Heart left ventricle (tissue), 16 donors: ENCODE measurements at regions not wholly inside any gene's neighbourhood (a gene's known extent, or its start where the extent isn't known, plus 50 kb on each side); places are given as distances from the start of the nearest gene placed in this dataset.
"Not testable (repeated sequence)": the region's sequence is repeated elsewhere in the genome, so short reads cannot be mapped to it uniquely, and the experiment has no call there.

ENCODE experiments used
- ATAC-seq, 4 donors: fragments of 200-7000 bp; cut with Tn5 transposase; one replicate each; pipeline ENCODE4 v1.9.1; 2020 to 2022; ENCODE audit warnings: moderate library complexity in 4 of 4, mild to moderate bottlenecking in 3 of 4, moderate number of reproducible peaks in 1 of 4
- DNase-seq, 5 donors: peaks; one replicate each; pipeline ENCODE4 v3.0.0-alpha.2; 2020
- H3K27ac ChIP-seq, 12 donors: fragments of 200-600 bp; sonication (generic) in 4 of 12; one replicate each; pipeline versions ENCODE4 v1.5.0 to v1.8.0; 2016 to 2022; ENCODE audit warnings: mild to moderate bottlenecking in 2 of 12
- H3K27me3 ChIP-seq, 9 donors: fragments of 200-600 bp; sonication (generic) in 2 of 9; one replicate each; pipeline versions ENCODE4 v1.5.1 to v1.8.0; 2016 to 2022; ENCODE audit warnings: mild to moderate bottlenecking in 3 of 9
- H3K36me3 ChIP-seq, 9 donors: fragments of 200-600 bp; sonication (generic) in 2 of 9; one replicate each; pipeline versions ENCODE4 v1.5.0 to v1.8.0; 2018 to 2022; ENCODE audit warnings: mild to moderate bottlenecking in 2 of 9
- H3K4me1 ChIP-seq, 12 donors: fragments of 200-600 bp; sonication (generic) in 4 of 12; one replicate each; pipeline versions ENCODE4 v1.5.0 to v1.8.0; 2016 to 2022; ENCODE audit warnings: mild to moderate bottlenecking in 3 of 12
- H3K4me3 ChIP-seq, 12 donors: fragments of 200-600 bp; sonication (generic) in 4 of 12; one replicate each; pipeline versions ENCODE4 v1.5.0 to v1.8.0; 2017 to 2022; ENCODE audit warnings: mild to moderate bottlenecking in 9 of 12, moderate library complexity in 4 of 12
- H3K9me3 ChIP-seq, 12 donors: fragments of 200-600 bp; sonication (generic) in 4 of 12; one replicate each; pipeline versions ENCODE4 v1.5.0 to v1.8.0; 2016 to 2022; ENCODE audit warnings: mild to moderate bottlenecking in 1 of 12
- CTCF ChIP-seq, 12 donors: fragments of 200-600 bp; sonication (generic) in 4 of 12; IDR thresholded peaks; one replicate each; pipeline versions ENCODE4 v1.5.0 to v1.8.0; 2018 to 2022; ENCODE audit warnings: antibody characterized with exemption in 12 of 12, mild to moderate bottlenecking in 5 of 12
- POLR2A ChIP-seq, 2 donors: fragments of 450-650 bp; IDR thresholded peaks; one replicate each; pipeline ENCODE4 v1.6.1; 2017; ENCODE audit warnings: antibody characterized with exemption in 2 of 2, mild to moderate bottlenecking in 2 of 2, moderate library complexity in 2 of 2
- WGBS, 4 donors: extraction: QIAGEN DNeasy Blood & Tissue Kit in 2 of 4; methylation state at CpG; one replicate each; pipeline versions ENCODE4 v1.1.5 to v1.1.7; 2013 to 2018; 5-methylcytosine and 5-hydroxymethylcytosine counted together
- intact Hi-C, 10 donors: fragments of 100-400 bp; cut with DNase I; formaldehyde crosslinking; loops; one replicate each; pipeline versions ENCODE4 v1.11.1 to v1.14.2; 2022
- donor health status: ischemic (EF 13 %, LVEDD 7.1; RV severe dilation, severe dysfunction).
- donor health status: healthy with polysubstance abuse.
- donor health status: DM: no; HTN: yes; CAD: no.
- donor health status: DM: no; HTN: no; CAD: no.
- donor health status: ischemic (EF 25% LVEDD 6.9; RV normal size, moderate dysfunction).
- donor health status: ischemic (EF 25% LVEDD 5.7; RV mildly dilated, moderate dysfunction).
- donor health status: healthy.
- donor health status: DM: yes; HTN: yes; CAD: no.
- donor health status: ischemic (EF 35%, LVEDD 5.7; RV mildly dilated, moderate dysfunction).
- donor health status: nonischemic (EF 11% LVEDD 7.7; RV severe dilation, severe dysfunction).
- donor health status: DM: yes; HTN: yes; CAD: no.
- donor health status: PGD.
- donor health status: ischemic (EF 29% LVEDD 5.4; RV normal size, mild dysfunction).
- donor health status: nonischemic (EF 23%, LVEDD 6.1; RV moderate dilation, normal function).

GRCh38 chr2:53028746-53029423, 738.7 kb upstream of the CHAC2 start:
- Histone ChIP-seq H3K27ac (no peak overlapping the region), H3K9me3 (no peaks in the 10 kb centered on the region), H3K36me3 (no peaks in the 10 kb centered on the region), H3K4me1 (no peaks in the 10 kb centered on the region), H3K4me3 (no peak overlapping the region), H3K27me3 (no peaks in the 10 kb centered on the region)
- 80 to 87% (median 84%) methylated on average over 6 of the region's 6 CpGs for WGBS, 4 donors
- peak in 1 of 12 donors; percentile 11 for TF ChIP-seq CTCF (IDR thresholded peaks at IDR 0.05)
- TF ChIP-seq POLR2A (IDR thresholded peaks at IDR 0.05): no peak
- intact Hi-C loops: no loop called here
- no peak for ATAC-seq
- no peak for DNase-seq

- no peak for DNase-seq
- no peaks in the 10 kb centered on the region for H3K4me1 ChIP-seq
- no peaks in the 10 kb centered on the region for H3K27me3 ChIP-seq
- H3K36me3 ChIP-seq: no peaks in the 10 kb centered on the region
- H3K4me3 ChIP-seq: no peak overlapping the region
- H3K27ac ChIP-seq: no peak overlapping the region
- intact Hi-C loops: no loop called here
- no peaks in the 10 kb centered on the region for H3K9me3 ChIP-seq
- ATAC-seq: no peak
- TF ChIP-seq CTCF (IDR thresholded peaks at IDR 0.05): no peak
- no peak for TF ChIP-seq POLR2A (IDR thresholded peaks at IDR 0.05)
These were observed 739.4 kb upstream of the CHAC2 start for GRCh38 chr2:53028225-53028624.

- H3K36me3 ChIP-seq, ATAC-seq, H3K4me3 ChIP-seq, H3K27me3 ChIP-seq, H3K9me3 ChIP-seq, intact Hi-C loops, DNase-seq, H3K27ac ChIP-seq, H3K4me1 ChIP-seq: not testable (repeated sequence)
- 90 to 96% (median 95%) methylated on average over 4 of the region's 4 CpGs for WGBS, 4 donors
These were observed 745.4 kb upstream of the CHAC2 start for GRCh38 chr2:53022248-53022647.

GRCh38 chr2:53021828-53022227, 745.8 kb upstream of the CHAC2 start:
- ATAC-seq (no peak), DNase-seq (no peak)
- Histone ChIP-seq H3K27ac (no peak overlapping the region), H3K4me3 (no peak overlapping the region), H3K36me3 (no peaks in the 10 kb centered on the region), H3K27me3 (peaks cover 0 to 3% (median 0%) of the 10 kb centered on the region in 9 donors), H3K4me1 (peaks cover 0 to 8% (median 0%) of the 10 kb centered on the region in 12 donors), H3K9me3 (no peaks in the 10 kb centered on the region)
- intact Hi-C loops: no loop called here
- TF ChIP-seq CTCF (IDR thresholded peaks at IDR 0.05) (no peak), POLR2A (IDR thresholded peaks at IDR 0.05) (no peak)
- 96 to 99% (median 98%) methylated on average over 2 of the region's 2 CpGs for WGBS, 4 donors

- Histone ChIP-seq H3K4me1 (peaks cover 0 to 8% (median 0%) of the 10 kb centered on the region in 12 donors), H3K4me3 (no peak overlapping the region), H3K27me3 (peaks cover 0 to 3% (median 0%) of the 10 kb centered on the region in 9 donors), H3K36me3 (no peaks in the 10 kb centered on the region), H3K27ac (no peak overlapping the region), H3K9me3 (no peaks in the 10 kb centered on the region)
- DNase-seq: no peak
- intact Hi-C loops: no loop called here
- ATAC-seq: peak in 2 of 4 donors; percentile 41 to 59
- TF ChIP-seq POLR2A (IDR thresholded peaks at IDR 0.05): no peak
- TF ChIP-seq CTCF (IDR thresholded peaks at IDR 0.05): no peak
- WGBS, 4 donors: 33 to 51% (median 42%) methylated on average over 3 of the region's 3 CpGs
These were observed 746.3 kb upstream of the CHAC2 start for GRCh38 chr2:53021292-53021691.
